ENCODE measurements at regions not wholly inside any gene's neighbourhood (a gene's known extent, or its start where the extent isn't known, plus 50 kb on each side); places are given as distances from the start of the nearest gene placed in this dataset.
A peak's percentile ranks its signal among the peaks of the same experiment; 100 is the strongest.

GRCh38 chr5:3218916-3219650 lies 376.5 kb upstream of the IRX1 start:
- H3K27me3 ChIP-seq (ENCODE audit: control insufficient read depth, insufficient read depth, low read length): no peaks in the 10 kb centered on the region
- no peak for DNase-seq
- H3K36me3 ChIP-seq (ENCODE audit: control insufficient read depth in 2 of 3, insufficient read depth in 3 of 3, low read length in 3 of 3): no peaks in the 10 kb centered on the region
- no peak overlapping the region for H3K27ac ChIP-seq (ENCODE audit: low read depth in 2 of 2, low read length in 2 of 2)
- intact Hi-C loops (cut with DNase I): no loop called here
- no peak overlapping the region for H3K9ac ChIP-seq (ENCODE audit: low read length in 3 of 3)
- no peak overlapping the region for H3K4me3 ChIP-seq (ENCODE audit: low read length in 3 of 3)
- no peaks in the 10 kb centered on the region for H3K4me1 ChIP-seq (ENCODE audit: control insufficient read depth in 2 of 3, insufficient read depth in 2 of 3, low read depth in 1 of 3, low read length in 3 of 3)
- H3K9me3 ChIP-seq (ENCODE audit: control insufficient read depth in 2 of 3, insufficient read depth in 1 of 3, low read length in 3 of 3): no peaks in the 10 kb centered on the region
- TF ChIP-seq, protein P1, sequence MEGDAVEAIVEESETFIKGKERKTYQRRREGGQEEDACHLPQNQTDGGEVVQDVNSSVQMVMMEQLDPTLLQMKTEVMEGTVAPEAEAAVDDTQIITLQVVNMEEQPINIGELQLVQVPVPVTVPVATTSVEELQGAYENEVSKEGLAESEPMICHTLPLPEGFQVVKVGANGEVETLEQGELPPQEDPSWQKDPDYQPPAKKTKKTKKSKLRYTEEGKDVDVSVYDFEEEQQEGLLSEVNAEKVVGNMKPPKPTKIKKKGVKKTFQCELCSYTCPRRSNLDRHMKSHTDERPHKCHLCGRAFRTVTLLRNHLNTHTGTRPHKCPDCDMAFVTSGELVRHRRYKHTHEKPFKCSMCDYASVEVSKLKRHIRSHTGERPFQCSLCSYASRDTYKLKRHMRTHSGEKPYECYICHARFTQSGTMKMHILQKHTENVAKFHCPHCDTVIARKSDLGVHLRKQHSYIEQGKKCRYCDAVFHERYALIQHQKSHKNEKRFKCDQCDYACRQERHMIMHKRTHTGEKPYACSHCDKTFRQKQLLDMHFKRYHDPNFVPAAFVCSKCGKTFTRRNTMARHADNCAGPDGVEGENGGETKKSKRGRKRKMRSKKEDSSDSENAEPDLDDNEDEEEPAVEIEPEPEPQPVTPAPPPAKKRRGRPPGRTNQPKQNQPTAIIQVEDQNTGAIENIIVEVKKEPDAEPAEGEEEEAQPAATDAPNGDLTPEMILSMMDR (IDR thresholded peaks at IDR 0.05; ENCODE audit: borderline replicate concordance, extremely low read depth, insufficient read depth): no peak
- FAIRE-seq: no peak

GRCh38 chr5:3217771-3218495 lies 377.7 kb upstream of the IRX1 start:
- intact Hi-C loops (cut with DNase I): no loop called here
- Histone ChIP-seq H3K27me3 (ENCODE audit: control insufficient read depth, insufficient read depth, low read length) (no peaks in the 10 kb centered on the region), H3K4me1 (ENCODE audit: control insufficient read depth in 2 of 3, insufficient read depth in 2 of 3, low read depth in 1 of 3, low read length in 3 of 3) (no peaks in the 10 kb centered on the region), H3K9me3 (ENCODE audit: control insufficient read depth in 2 of 3, insufficient read depth in 1 of 3, low read length in 3 of 3) (no peaks in the 10 kb centered on the region), H3K4me3 (ENCODE audit: low read length in 3 of 3) (no peak overlapping the region), H3K36me3 (ENCODE audit: control insufficient read depth in 2 of 3, insufficient read depth in 3 of 3, low read length in 3 of 3) (no peaks in the 10 kb centered on the region), H3K27ac (ENCODE audit: low read depth in 2 of 2, low read length in 2 of 2) (no peak overlapping the region), H3K9ac (ENCODE audit: low read length in 3 of 3) (no peak overlapping the region)
- TF ChIP-seq, protein P1 (IDR thresholded peaks at IDR 0.05; ENCODE audit: borderline replicate concordance, extremely low read depth, insufficient read depth): no peak
- FAIRE-seq (no peak), DNase-seq (peak in 2 of 5 donors; percentile 4 to 55)

GRCh38 chr5:3217114-3217513 lies 378.5 kb upstream of the IRX1 start:
- no peaks in the 10 kb centered on the region for H3K36me3 ChIP-seq (ENCODE audit: control insufficient read depth in 2 of 3, insufficient read depth in 3 of 3, low read length in 3 of 3)
- H3K9me3 ChIP-seq (ENCODE audit: control insufficient read depth in 2 of 3, insufficient read depth in 1 of 3, low read length in 3 of 3): no peaks in the 10 kb centered on the region
- H3K9ac ChIP-seq (ENCODE audit: low read length in 3 of 3): no peak overlapping the region
- intact Hi-C loops (cut with DNase I): no loop called here
- FAIRE-seq (no peak), DNase-seq (peak in 1 of 5 donors; percentile 45)
- TF ChIP-seq, protein P1 (IDR thresholded peaks at IDR 0.05; ENCODE audit: borderline replicate concordance, extremely low read depth, insufficient read depth): no peak
- H3K4me1 ChIP-seq (ENCODE audit: control insufficient read depth in 2 of 3, insufficient read depth in 2 of 3, low read depth in 1 of 3, low read length in 3 of 3): no peaks in the 10 kb centered on the region
- H3K27me3 ChIP-seq (ENCODE audit: control insufficient read depth, insufficient read depth, low read length): no peaks in the 10 kb centered on the region
- no peak overlapping the region for H3K4me3 ChIP-seq (ENCODE audit: low read length in 3 of 3)
- no peak overlapping the region for H3K27ac ChIP-seq (ENCODE audit: low read depth in 2 of 2, low read length in 2 of 2)
